ENCODE measurements at regions not wholly inside any gene's neighbourhood (a gene's known extent, or its start where the extent isn't known, plus 50 kb on each side); places are given as distances from the start of the nearest gene placed in this dataset.

- Mint-ChIP-seq H3K27me3 (ENCODE audit: insufficient read depth, low read depth) (no peaks in the 10 kb centered on the region), H3K9me3 (peaks cover 19% of the 10 kb centered on the region)
These were observed 114.3 kb upstream of the IL1RAPL1 start for GRCh38 chrX:28472926-28473325.

GRCh38 chrX:28487818-28488217 is 99.4 kb upstream of the IL1RAPL1 start:
- Mint-ChIP-seq H3K27ac (no peak overlapping the region), H3K4me1 (no peaks in the 10 kb centered on the region), H3K27me3 (ENCODE audit: insufficient read depth, low read depth) (no peaks in the 10 kb centered on the region), H3K4me3 (no peak overlapping the region), H3K36me3 (no peaks in the 10 kb centered on the region), H3K9me3 (peaks cover 2% of the 10 kb centered on the region)
- no peaks in the 10 kb centered on the region for H4K20me1 ChIP-seq (ENCODE audit: low read depth)
- DNase-seq (ENCODE audit: low spot score): no peak
- no peak overlapping the region for H3K4me2 ChIP-seq
- no peaks in the 10 kb centered on the region for H3K27me3 ChIP-seq
- peaks cover 21% of the 10 kb centered on the region for H3K9me3 ChIP-seq (ENCODE audit: low read depth)
- no peaks in the 10 kb centered on the region for H3K79me2 ChIP-seq (ENCODE audit: low read depth)
- H3K36me3 ChIP-seq: no peaks in the 10 kb centered on the region
- H2AFZ ChIP-seq (replicated peaks): no peak overlapping the region
- peaks cover 6% of the 10 kb centered on the region for H3F3A ChIP-seq (ENCODE audit: low read depth)
- TF ChIP-seq CTCF (IDR thresholded peaks at IDR 0.05) (no peak), EZH2phosphoT487 (IDR thresholded peaks at IDR 0.05) (no peak), EZH2 (IDR thresholded peaks at IDR 0.05) (no peak)
- no peak overlapping the region for H3K9ac ChIP-seq
- no peak overlapping the region for H3K27ac ChIP-seq
- H3K4me3 ChIP-seq: no peak overlapping the region
- H3K4me1 ChIP-seq: no peaks in the 10 kb centered on the region

More at GRCh38 chrX:28472926-28473325, 114.3 kb upstream of the IL1RAPL1 start:
- DNase-seq (ENCODE audit: low spot score): peak; percentile 5
- Mint-ChIP-seq H3K4me1 (no peaks in the 10 kb centered on the region), H3K27ac (no peak overlapping the region), H3K4me3 (no peak overlapping the region), H3K36me3 (no peaks in the 10 kb centered on the region)
- Histone ChIP-seq H3K4me1 (peaks cover 16% of the 10 kb centered on the region), H3K79me2 (ENCODE audit: low read depth) (no peaks in the 10 kb centered on the region), H3F3A (ENCODE audit: low read depth) (peaks cover 13% of the 10 kb centered on the region), H3K36me3 (no peaks in the 10 kb centered on the region), H3K4me2 (no peak overlapping the region), H4K20me1 (ENCODE audit: low read depth) (no peaks in the 10 kb centered on the region), H3K9me3 (ENCODE audit: low read depth) (peaks cover 17% of the 10 kb centered on the region), H3K4me3 (no peak overlapping the region), H3K9ac (no peak overlapping the region), H2AFZ (replicated peaks) (no peak overlapping the region), H3K27ac (peak overlapping the region; percentile 54), H3K27me3 (no peaks in the 10 kb centered on the region)
- TF ChIP-seq EZH2phosphoT487 (IDR thresholded peaks at IDR 0.05) (no peak), EZH2 (IDR thresholded peaks at IDR 0.05) (no peak), CTCF (IDR thresholded peaks at IDR 0.05) (no peak)

GRCh38 chrX:28491322-28491721 is 95.9 kb upstream of the IL1RAPL1 start:
- Mint-ChIP-seq H3K36me3 (no peaks in the 10 kb centered on the region), H3K4me3 (no peak overlapping the region), H3K27me3 (ENCODE audit: insufficient read depth, low read depth) (no peaks in the 10 kb centered on the region), H3K27ac (no peak overlapping the region), H3K4me1 (no peaks in the 10 kb centered on the region), H3K9me3 (peaks cover 6% of the 10 kb centered on the region)
- Histone ChIP-seq H3K27ac (no peak overlapping the region), H3K79me2 (ENCODE audit: low read depth) (no peaks in the 10 kb centered on the region), H3K4me1 (peaks cover 7% of the 10 kb centered on the region), H3K4me3 (no peak overlapping the region), H3K36me3 (no peaks in the 10 kb centered on the region), H3K9me3 (ENCODE audit: low read depth) (peaks cover 16% of the 10 kb centered on the region), H2AFZ (replicated peaks) (no peak overlapping the region), H4K20me1 (ENCODE audit: low read depth) (no peaks in the 10 kb centered on the region), H3K9ac (no peak overlapping the region), H3K4me2 (no peak overlapping the region), H3F3A (ENCODE audit: low read depth) (no peaks in the 10 kb centered on the region), H3K27me3 (no peaks in the 10 kb centered on the region)
- TF ChIP-seq EZH2phosphoT487 (IDR thresholded peaks at IDR 0.05) (no peak), CTCF (IDR thresholded peaks at IDR 0.05) (no peak)
- DNase-seq (ENCODE audit: low spot score): no peak

Measured in neural progenitor cell (in vitro differentiated cells).